ENCODE measurements at regions not wholly inside any gene's neighbourhood (a gene's known extent, or its start where the extent isn't known, plus 50 kb on each side); places are given as distances from the start of the nearest gene placed in this dataset.

DNA sequence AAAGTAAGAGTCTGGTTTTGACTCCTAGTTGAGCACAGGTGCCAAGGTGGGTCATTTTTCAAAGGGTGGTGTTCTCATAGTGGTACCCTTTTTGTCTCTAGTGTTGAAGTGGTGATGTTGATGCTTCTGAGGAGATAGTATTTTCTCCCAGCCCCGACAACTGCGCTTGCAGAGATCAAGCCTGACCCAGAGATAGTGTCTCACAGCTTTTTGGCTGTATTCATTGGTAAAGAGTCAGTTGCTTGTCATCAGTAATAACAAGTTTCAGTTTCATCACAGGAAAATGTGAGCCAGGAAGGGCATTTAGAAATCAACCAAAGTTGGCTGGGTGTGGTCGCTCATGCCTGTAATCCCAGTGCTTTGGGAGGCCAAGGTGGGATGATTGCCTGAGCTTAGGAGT, 139.3 kb downstream of the NFKBIZ start:
- TF ChIP-seq, protein P1, sequence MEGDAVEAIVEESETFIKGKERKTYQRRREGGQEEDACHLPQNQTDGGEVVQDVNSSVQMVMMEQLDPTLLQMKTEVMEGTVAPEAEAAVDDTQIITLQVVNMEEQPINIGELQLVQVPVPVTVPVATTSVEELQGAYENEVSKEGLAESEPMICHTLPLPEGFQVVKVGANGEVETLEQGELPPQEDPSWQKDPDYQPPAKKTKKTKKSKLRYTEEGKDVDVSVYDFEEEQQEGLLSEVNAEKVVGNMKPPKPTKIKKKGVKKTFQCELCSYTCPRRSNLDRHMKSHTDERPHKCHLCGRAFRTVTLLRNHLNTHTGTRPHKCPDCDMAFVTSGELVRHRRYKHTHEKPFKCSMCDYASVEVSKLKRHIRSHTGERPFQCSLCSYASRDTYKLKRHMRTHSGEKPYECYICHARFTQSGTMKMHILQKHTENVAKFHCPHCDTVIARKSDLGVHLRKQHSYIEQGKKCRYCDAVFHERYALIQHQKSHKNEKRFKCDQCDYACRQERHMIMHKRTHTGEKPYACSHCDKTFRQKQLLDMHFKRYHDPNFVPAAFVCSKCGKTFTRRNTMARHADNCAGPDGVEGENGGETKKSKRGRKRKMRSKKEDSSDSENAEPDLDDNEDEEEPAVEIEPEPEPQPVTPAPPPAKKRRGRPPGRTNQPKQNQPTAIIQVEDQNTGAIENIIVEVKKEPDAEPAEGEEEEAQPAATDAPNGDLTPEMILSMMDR (IDR thresholded peaks at IDR 0.05; ENCODE audit: borderline replicate concordance, extremely low read depth, low read length, poor library complexity, severe bottlenecking) = no peak
- TF ChIP-seq EZH2 (IDR thresholded peaks at IDR 0.05; ENCODE audit: borderline replicate concordance, low read depth, low read length, severe bottlenecking) = no peak

All from DND-41 (cell line).